HepG2 (cell line): ENCODE measurements at regions not wholly inside any gene's neighbourhood (a gene's known extent, or its start where the extent isn't known, plus 50 kb on each side); places are given as distances from the start of the nearest gene placed in this dataset.

Experiments
- ATAC-seq: fragments of 200-7000 bp; cut with Tn5 transposase; 3 replicates; pipeline ENCODE4 v1.9.1; 2020; ENCODE audit warnings: mild to moderate bottlenecking, moderate library complexity
- BruUV-seq: library from RNA; stranded (reverse); fragments of 400-500 nt; replicated peaks from 2 replicates; lab custom pipeline; 2021; lab: Mats Ljungman, UMichigan
- CTCF ChIA-PET: fragments of 300-600 bp; formaldehyde crosslinking; extraction: SDS; loops from one replicate; lab custom pipeline; 2021; ENCODE audit warnings: low total read pairs, inconsistent platforms, low intra/inter-chr PET ratio; lab: Yijun Ruan, JAX
- POLR2A ChIA-PET: fragments of 350-600 bp; sonication (Branson Sonifier 250); formaldehyde crosslinking; loops from one replicate; lab custom pipeline; 2020; ENCODE audit warnings: antibody characterized with exemption, inconsistent platforms; lab: Yijun Ruan, JAX
- DNase-seq: peaks from one replicate; pipeline ENCODE4 v3.0.0-alpha.2; 2015; ENCODE audit warnings: low spot score
- FAIRE-seq: peaks from 3 replicates; lab custom pipeline; 2011; peaks lifted over from hg19 to GRCh38; lab: Jason Lieb, UNC
- H2AFZ ChIP-seq: one replicate; pipeline ENCODE4 v1.6.1; 2011; ENCODE audit warnings: low read length, inconsistent platforms
- H3K27ac ChIP-seq: fragments of 300-600 bp; 3 replicates; pipeline ENCODE4 v1.8.0; 2011; ENCODE audit warnings: mixed run types, mild to moderate bottlenecking, mixed read lengths, low read length, inconsistent platforms; ENCODE audit not compliant: insufficient read depth; ENCODE audit errors: extremely low read length
- H3K27me3 ChIP-seq, 2 experiments: fragments of 200-600 bp in 1 of 2; 2 replicates in 1 of 2; 3 replicates in 1 of 2; pipeline versions ENCODE4 v1.6.0 to v1.8.0; 2011; ENCODE audit warnings: low read length in 2 of 2, mild to moderate bottlenecking in 2 of 2, moderate library complexity in 2 of 2, inconsistent platforms in 1 of 2; ENCODE audit not compliant: insufficient read depth in 2 of 2, control insufficient read depth in 1 of 2
- H3K36me3 ChIP-seq, 2 experiments: fragments of 200-600 bp in 1 of 2; replicated peaks in 1 of 2; 2 replicates in 1 of 2; 3 replicates in 1 of 2; pipeline versions ENCODE4 v1.5.1 to v1.8.0; 2011; ENCODE audit warnings: low read length in 2 of 2, inconsistent platforms in 1 of 2; ENCODE audit not compliant: insufficient read depth in 2 of 2, control insufficient read depth in 1 of 2
- H3K4me1 ChIP-seq: 2 replicates; pipeline ENCODE4 v1.5.1; 2012; ENCODE audit warnings: low read length, inconsistent platforms; ENCODE audit not compliant: insufficient read depth
- H3K4me2 ChIP-seq: 2 replicates; pipeline ENCODE4 v1.6.0; 2011; ENCODE audit warnings: low read depth, low read length, inconsistent platforms
- H3K4me3 ChIP-seq, 3 experiments: fragments of 200-600 bp in 1 of 3; sonication (generic), shearing (Covaris generic) in 1 of 3; replicated peaks in 1 of 3; 2 replicates each; pipeline ENCODE4 v1.5.1; 2011 to 2016; ENCODE audit warnings: low read length in 3 of 3, inconsistent platforms in 2 of 3, low read depth in 2 of 3, mild to moderate bottlenecking in 2 of 3, control low read depth in 1 of 3, mixed read lengths in 1 of 3; ENCODE audit not compliant: insufficient read depth in 1 of 3
- H3K79me2 ChIP-seq: one replicate; pipeline ENCODE4 v1.6.1; 2011; ENCODE audit warnings: low read length, inconsistent platforms; ENCODE audit not compliant: insufficient read depth
- H3K9ac ChIP-seq: 2 replicates; pipeline ENCODE4 v1.6.0; 2011; ENCODE audit warnings: mild to moderate bottlenecking, low read depth, low read length, inconsistent platforms; ENCODE audit not compliant: insufficient read depth
- H3K9me3 ChIP-seq: 2 replicates; pipeline ENCODE4 v1.5.1; 2012; ENCODE audit warnings: mild to moderate bottlenecking, low read length
- H4K20me1 ChIP-seq: 2 replicates; pipeline ENCODE4 v1.6.0; 2011; ENCODE audit warnings: inconsistent platforms, mild to moderate bottlenecking, low read length, moderate library complexity; ENCODE audit not compliant: insufficient read depth
- EZH2 ChIP-seq: conservative IDR thresholded peaks from 2 replicates; pipeline ENCODE4 v1.6.1; 2012; ENCODE audit warnings: mild to moderate bottlenecking, low read depth, low read length, moderate library complexity
- MAX ChIP-seq: IDR thresholded peaks from 2 replicates; pipeline ENCODE4 v1.6.1; 2012; ENCODE audit warnings: inconsistent platforms
- TAF15 ChIP-seq: fragments of 200-400 bp; formaldehyde crosslinking; IDR thresholded peaks from one replicate; pipeline ENCODE4 v1.6.1; 2018; ENCODE audit warnings: mild to moderate bottlenecking, low read depth, low read length; ENCODE audit not compliant: poor library complexity, severe bottlenecking
- THAP9 ChIP-seq: sonication (generic); formaldehyde crosslinking; IDR thresholded peaks from 2 replicates; pipeline ENCODE4; 2020; ENCODE audit warnings: missing genetic modification reagents, mild to moderate bottlenecking, borderline replicate concordance
- ZFP91 ChIP-seq: sonication (generic); formaldehyde crosslinking; IDR thresholded peaks from 2 replicates; pipeline ENCODE4 v1.9.0; 2022; ENCODE audit warnings: missing genetic modification reagents, mild to moderate bottlenecking, borderline replicate concordance
- ZNF567 ChIP-seq: sonication (generic); formaldehyde crosslinking; IDR thresholded peaks from 2 replicates; pipeline ENCODE4 v1.8.1; 2023; ENCODE audit warnings: mild to moderate bottlenecking, missing genetic modification reagents, borderline replicate concordance
- ZNF878 ChIP-seq: sonication (generic); formaldehyde crosslinking; IDR thresholded peaks from 2 replicates; pipeline ENCODE4 v1.8.1; 2023; ENCODE audit warnings: mild to moderate bottlenecking, missing genetic modification reagents, moderate library complexity
- WGBS: methylation state at CpG from one replicate; pipeline ENCODE4 v1.1.6; 2017; ENCODE audit warnings: low lambda C conversion rate; 5-methylcytosine and 5-hydroxymethylcytosine counted together
- in situ Hi-C: cut with HindIII; loops from 2 replicates; pipeline ENCODE4 v1.10.0; 2017; ENCODE audit warnings: low pct_unique_long_range_greater_than_20kb; ENCODE audit not compliant: extremely low pct_ligation_motif_present
- intact Hi-C: fragments of 100-400 bp; cut with micrococcal nuclease; formaldehyde crosslinking; loops from one replicate; pipeline ENCODE4 v1.10.0; 2022; ENCODE audit not compliant: unreplicated experiment

GRCh38 chr1:201739080-201739479 is 89.9 kb upstream of the IPO9 start (continued):
- no peak for TF ChIP-seq THAP9
- no peak for TF ChIP-seq ZNF878 (CRISPR knock-in tag)
- TF ChIP-seq ZNF567 (CRISPR knock-in tag), result no peak
- TF ChIP-seq EZH2, result no peak
- TF ChIP-seq, all 625 proteins: peak for 0

GRCh38 chr1:201739492-201740085 is 89.4 kb upstream of the IPO9 start:
- DNase-seq, result no peak
- H3K9ac ChIP-seq, result no peak overlapping the region
- no peak for FAIRE-seq
- no peak overlapping the region for H2AFZ ChIP-seq
- H3K27ac ChIP-seq, result no peak overlapping the region
- H4K20me1 ChIP-seq, result no peaks in the 10 kb centered on the region
- intact Hi-C loops, result no loop called here
- H3K27me3 ChIP-seq, result peaks cover 5 to 60% of the 10 kb centered on the region in 2 experiments
- WGBS, result 0% methylated on average over 3 of the region's 38 CpGs
- no peaks in the 10 kb centered on the region for H3K9me3 ChIP-seq
- peak; percentile 15; the same call in 1 of the 2 replicates for TF ChIP-seq MAX
- TF ChIP-seq TAF15, result no peak
- TF ChIP-seq ZFP91 (CRISPR knock-in tag), result peak; percentile 99
- TF ChIP-seq, all 625 proteins: peak for 2
- ATAC-seq, result peak; percentile 85
- peak overlapping the region in 1 of 3 experiments; percentile 51; a peak in 1 of 6 replicates for H3K4me3 ChIP-seq
- H3K4me2 ChIP-seq, result peak overlapping the region; percentile 56
- CTCF ChIA-PET, result no interaction called here
- no TSS peak for BruUV-seq
- in situ Hi-C loops, result no loop called here
- no peaks in the 10 kb centered on the region for H3K79me2 ChIP-seq
- H3K4me1 ChIP-seq, result no peaks in the 10 kb centered on the region
- POLR2A ChIA-PET, result no interaction called here
- H3K36me3 ChIP-seq, result no peaks in the 10 kb centered on the region
